DMS114 treated with DMSO at 0.1 percent for 48 hours (cell line): ENCODE measurements at regions not wholly inside any gene's neighbourhood (a gene's known extent, or its start where the extent isn't known, plus 50 kb on each side); places are given as distances from the start of the nearest gene placed in this dataset.

Experiments
- DNase-seq: peaks from one replicate; lab custom pipeline; 2025; ENCODE audit not compliant: unreplicated experiment; lab: John Stamatoyannopoulos, UW

- no peak for DNase-seq
These were observed 533.3 kb downstream of the HACE1 start for GRCh38 chr6:104326173-104327001.

- DNase-seq: peak; percentile 3
These were observed 534.2 kb downstream of the HACE1 start for GRCh38 chr6:104325341-104326172.

GRCh38 chr6:104324301-104324700 lies 535.4 kb downstream of the HACE1 start:
- no peak for DNase-seq

GRCh38 chr6:104322841-104323240 lies 536.9 kb downstream of the HACE1 start:
- DNase-seq: no peak

- DNase-seq: no peak
These were observed 538.4 kb downstream of the HACE1 start for GRCh38 chr6:104321301-104321700.

- DNase-seq: no peak
These were observed 538.8 kb downstream of the HACE1 start for GRCh38 chr6:104320896-104321295.

GRCh38 chr6:104312851-104313250 lies 546.9 kb downstream of the HACE1 start:
- DNase-seq: no peak

GRCh38 chr6:104306211-104306610 lies 553.5 kb downstream of the HACE1 start:
- DNase-seq: no peak

GRCh38 chr6:104305206-104305605 lies 554.5 kb downstream of the HACE1 start:
- no peak for DNase-seq

GRCh38 chr6:104301951-104302350 lies 557.8 kb downstream of the HACE1 start:
- no peak for DNase-seq

GRCh38 chr6:104286641-104287040 lies 573.1 kb downstream of the HACE1 start:
- DNase-seq: no peak

GRCh38 chr6:104284872-104285271 lies 574.8 kb downstream of the HACE1 start:
- DNase-seq: no peak

- no peak for DNase-seq
These were observed 577.1 kb downstream of the HACE1 start for GRCh38 chr6:104282581-104282980.

GRCh38 chr6:104281370-104281769 lies 578.3 kb downstream of the HACE1 start:
- no peak for DNase-seq

GRCh38 chr6:104268389-104268788 lies 591.3 kb downstream of the HACE1 start:
- DNase-seq: no peak

GRCh38 chr6:104266922-104267321 lies 592.8 kb downstream of the HACE1 start:
- DNase-seq: no peak

- DNase-seq: no peak
These were observed 603.1 kb downstream of the HACE1 start for GRCh38 chr6:104256646-104257045.

GRCh38 chr6:104253236-104253635 lies 606.5 kb downstream of the HACE1 start:
- no peak for DNase-seq

- no peak for DNase-seq
These were observed 607.4 kb downstream of the HACE1 start for GRCh38 chr6:104252276-104252675.

- DNase-seq: no peak
These were observed 608.1 kb downstream of the HACE1 start for GRCh38 chr6:104251651-104252050.

- no peak for DNase-seq
These were observed 618.9 kb downstream of the HACE1 start for GRCh38 chr6:104240865-104241264.

GRCh38 chr6:104239971-104240370 lies 619.7 kb downstream of the HACE1 start:
- no peak for DNase-seq
